IMR-90 (cell line): ENCODE measurements at regions not wholly inside any gene's neighbourhood (a gene's known extent, or its start where the extent isn't known, plus 50 kb on each side); places are given as distances from the start of the nearest gene placed in this dataset.

ENCODE experiments used
- ATAC-seq: fragments of 200-7000 bp; cut with Tn5 transposase; 2 replicates; pipeline ENCODE4 v1.9.1; 2020; ENCODE audit warnings: low read depth, mild to moderate bottlenecking, moderate library complexity
- BruUV-seq: library from RNA; stranded (reverse); fragments of 400-500 nt; replicated peaks from 2 replicates; lab custom pipeline; 2021; lab: Mats Ljungman, UMichigan
- CTCF ChIA-PET: fragments of 300-600 bp; formaldehyde crosslinking; extraction: SDS; loops from one replicate; lab custom pipeline; 2021; ENCODE audit warnings: antibody characterized with exemption; lab: Yijun Ruan, JAX
- POLR2A ChIA-PET: fragments of 300-600 bp; sonication (Branson Sonifier 250); formaldehyde crosslinking; loops from one replicate; lab custom pipeline; 2022; ENCODE audit warnings: antibody characterized with exemption; ENCODE audit not compliant: unreplicated experiment; lab: Charles Lee
- DNase-seq: peaks from one replicate; pipeline ENCODE4 v3.0.0; 2013
- H2AFZ ChIP-seq: replicated peaks from 2 replicates; pipeline ENCODE3; 2013; ENCODE audit warnings: low read length, mild to moderate bottlenecking; ENCODE audit not compliant: poor library complexity
- H2AK5ac ChIP-seq: 2 replicates; pipeline ENCODE4 v1.6.1; 2013; ENCODE audit warnings: low read depth, low read length, inconsistent platforms
- H2AK9ac ChIP-seq: replicated peaks from 2 replicates; pipeline ENCODE3; 2013; ENCODE audit warnings: mild to moderate bottlenecking, low read depth, low read length, moderate library complexity; ENCODE audit not compliant: poor library complexity
- H2BK120ac ChIP-seq: 2 replicates; pipeline ENCODE4 v1.6.1; 2013; ENCODE audit warnings: low read depth, low read length, inconsistent platforms
- H2BK15ac ChIP-seq: 3 replicates; pipeline ENCODE4 v1.6.1; 2013; ENCODE audit warnings: low read depth, low read length, inconsistent platforms
- H2BK20ac ChIP-seq: 2 replicates; pipeline ENCODE4 v1.6.1; 2013; ENCODE audit warnings: low read depth, mild to moderate bottlenecking, inconsistent platforms, low read length, moderate library complexity
- H2BK5ac ChIP-seq: 2 replicates; pipeline ENCODE4 v1.6.1; 2013; ENCODE audit warnings: mild to moderate bottlenecking, low read depth, low read length, inconsistent platforms; ENCODE audit not compliant: poor library complexity, severe bottlenecking
- H3K14ac ChIP-seq: replicated peaks from 2 replicates; pipeline ENCODE4 v1.6.1; 2013; ENCODE audit warnings: low read depth, low read length, inconsistent platforms
- H3K18ac ChIP-seq: 2 replicates; pipeline ENCODE4 v1.6.1; 2013; ENCODE audit warnings: low read depth, low read length, control low read depth
- H3K23ac ChIP-seq: 2 replicates; pipeline ENCODE4 v1.6.1; 2013; ENCODE audit warnings: low read depth, low read length, inconsistent platforms
- H3K27ac ChIP-seq: 2 replicates; pipeline ENCODE4 v1.5.1; 2013; ENCODE audit warnings: mild to moderate bottlenecking, control low read depth, low read length; ENCODE audit not compliant: insufficient read depth
- H3K27me3 ChIP-seq: 2 replicates; pipeline ENCODE4 v1.6.1; 2013; ENCODE audit warnings: low read length; ENCODE audit not compliant: control insufficient read depth, insufficient read depth
- H3K36me3 ChIP-seq: 2 replicates; pipeline ENCODE4 v1.6.1; 2013; ENCODE audit warnings: low read length, mixed read lengths; ENCODE audit not compliant: control insufficient read depth, insufficient read depth
- H3K4ac ChIP-seq: 2 replicates; pipeline ENCODE4 v1.6.1; 2013; ENCODE audit warnings: low read depth, low read length, inconsistent platforms
- H3K4me1 ChIP-seq: 2 replicates; pipeline ENCODE4 v1.6.1; 2013; ENCODE audit warnings: low read length, mixed read lengths; ENCODE audit not compliant: control insufficient read depth, insufficient read depth
- H3K4me2 ChIP-seq: 2 replicates; pipeline ENCODE4 v1.6.1; 2013; ENCODE audit warnings: low read depth, mild to moderate bottlenecking, control low read depth, low read length, moderate library complexity
- H3K4me3 ChIP-seq: 2 replicates; pipeline ENCODE4 v1.5.1; 2013; ENCODE audit warnings: low read depth, mild to moderate bottlenecking, control low read depth, low read length, moderate library complexity; ENCODE audit not compliant: insufficient read depth
- H3K56ac ChIP-seq: 2 replicates; pipeline ENCODE4 v1.6.1; 2013; ENCODE audit warnings: low read length, inconsistent platforms; ENCODE audit not compliant: insufficient read depth; ENCODE audit errors: extremely low read depth
- H3K79me1 ChIP-seq, 2 experiments: 2 replicates each; pipeline ENCODE4 v1.6.1; 2013; ENCODE audit warnings: low read length in 2 of 2, inconsistent platforms in 1 of 2, low read depth in 1 of 2
- H3K9ac ChIP-seq: 2 replicates; pipeline ENCODE4 v1.6.1; 2013; ENCODE audit warnings: low read depth, low read length, control low read depth
- H3K9me1 ChIP-seq: 2 replicates; pipeline ENCODE4 v1.6.1; 2013; ENCODE audit warnings: low read length, inconsistent platforms; ENCODE audit not compliant: insufficient read depth
- H3K9me3 ChIP-seq: 2 replicates; pipeline ENCODE4 v1.6.1; 2013; ENCODE audit warnings: low read length; ENCODE audit not compliant: control insufficient read depth, insufficient read depth
- H4K20me1 ChIP-seq: 2 replicates; pipeline ENCODE4 v1.6.1; 2013; ENCODE audit warnings: low read length, inconsistent platforms; ENCODE audit not compliant: insufficient read depth
- H4K5ac ChIP-seq: 2 replicates; pipeline ENCODE4 v1.6.1; 2013; ENCODE audit warnings: mild to moderate bottlenecking, low read depth, low read length, control low read depth
- H4K8ac ChIP-seq, 2 experiments: 2 replicates each; pipeline ENCODE4 v1.6.1; 2013; ENCODE audit warnings: low read depth in 2 of 2, low read length in 2 of 2, control low read depth in 1 of 2, inconsistent platforms in 1 of 2
- H4K91ac ChIP-seq: 2 replicates; pipeline ENCODE4 v1.6.1; 2013; ENCODE audit warnings: low read depth, low read length, inconsistent platforms; ENCODE audit not compliant: insufficient read depth
- BHLHE40 ChIP-seq: fragments of 150-350 bp; IDR thresholded peaks from 2 replicates; pipeline ENCODE4 v1.6.1; 2016; ENCODE audit warnings: mild to moderate bottlenecking, low read depth, low read length
- CEBPB ChIP-seq: IDR thresholded peaks from 2 replicates; pipeline ENCODE4 v1.6.1; 2012; ENCODE audit warnings: low read depth, low read length, improper control_type of control experiment
- CHD1 ChIP-seq: IDR thresholded peaks from 2 replicates; pipeline ENCODE4 v1.6.1; 2012; ENCODE audit warnings: low read depth, low read length, improper control_type of control experiment
- CTCF ChIP-seq: conservative IDR thresholded peaks from 2 replicates; pipeline ENCODE4 v1.5.1; 2012; ENCODE audit warnings: mild to moderate bottlenecking, low read depth, low read length, improper control_type of control experiment
- ELK1 ChIP-seq: fragments of 150-350 bp; IDR thresholded peaks from 2 replicates; pipeline ENCODE4 v1.6.1; 2016; ENCODE audit warnings: low read depth, mild to moderate bottlenecking, low read length, moderate library complexity, borderline replicate concordance
- FOS ChIP-seq: fragments of 150-350 bp; IDR thresholded peaks from 2 replicates; pipeline ENCODE4 v1.6.1; 2016; ENCODE audit warnings: low read depth, low read length
- MAFK ChIP-seq: IDR thresholded peaks from 2 replicates; pipeline ENCODE4 v1.6.1; 2012; ENCODE audit warnings: low read depth, low read length, improper control_type of control experiment
- MAZ ChIP-seq: IDR thresholded peaks from 2 replicates; pipeline ENCODE4 v1.6.1; 2012; ENCODE audit warnings: low read depth, mild to moderate bottlenecking, low read length, improper control_type of control experiment, moderate library complexity, borderline replicate concordance
- MXI1 ChIP-seq: IDR thresholded peaks from 2 replicates; pipeline ENCODE4 v1.6.1; 2012; ENCODE audit warnings: low read depth, mild to moderate bottlenecking, low read length, moderate library complexity, borderline replicate concordance
- NFE2L2 ChIP-seq: fragments of 150-350 bp; IDR thresholded peaks from 2 replicates; pipeline ENCODE4 v1.6.1; 2016; ENCODE audit warnings: low read depth, mild to moderate bottlenecking, low read length
- POLR2A ChIP-seq: IDR thresholded peaks from 2 replicates; pipeline ENCODE4 v1.6.1; 2012; ENCODE audit warnings: mild to moderate bottlenecking, low read depth, low read length
- RAD21 ChIP-seq: IDR thresholded peaks from 2 replicates; pipeline ENCODE4 v1.6.1; 2012; ENCODE audit warnings: low read length, improper control_type of control experiment
- RCOR1 ChIP-seq: IDR thresholded peaks from 2 replicates; pipeline ENCODE4 v1.6.1; 2012; ENCODE audit warnings: mild to moderate bottlenecking, low read length, improper control_type of control experiment; ENCODE audit not compliant: insufficient replicate concordance
- RFX5 ChIP-seq: IDR thresholded peaks from 2 replicates; pipeline ENCODE4 v1.8.0; 2012; ENCODE audit warnings: low read depth, mild to moderate bottlenecking, low read length, moderate library complexity
- SMC3 ChIP-seq: fragments of 150-350 bp; IDR thresholded peaks from 2 replicates; pipeline ENCODE4 v1.6.1; 2016; ENCODE audit warnings: low read depth, mild to moderate bottlenecking, antibody characterized with exemption, low read length, moderate library complexity
- USF2 ChIP-seq: fragments of 150-350 bp; IDR thresholded peaks from 2 replicates; pipeline ENCODE4 v1.6.1; 2017; ENCODE audit warnings: mild to moderate bottlenecking, antibody characterized with exemption, low read length, low read depth
- WGBS, 2 experiments: methylation state at CpG; one replicate each; pipeline versions ENCODE4 v1.1.5 to v1.1.7; 2013; ENCODE audit warnings: missing lambda C conversion rate in 2 of 2; ENCODE audit not compliant: insufficient read length in 1 of 2; ENCODE audit errors: extremely low coverage in 2 of 2; 5-methylcytosine and 5-hydroxymethylcytosine counted together
- dilution Hi-C: fragments of 300-500 bp; cut with HindIII; formaldehyde crosslinking; loops from one replicate; pipeline ENCODE4 v1.14.3; 2018; ENCODE audit warnings: low sequenced_read_pairs; ENCODE audit not compliant: unreplicated experiment
- in situ Hi-C: fragments of 300-500 bp; cut with MboI; formaldehyde crosslinking; loops from 3 replicates; pipeline ENCODE4 v1.14.3; 2019; ENCODE audit warnings: low sequenced_read_pairs, inconsistent platforms, mixed read lengths
- intact Hi-C: fragments of 100-400 bp; cut with micrococcal nuclease; formaldehyde crosslinking; loops from 2 replicates; pipeline ENCODE4 v1.10.0; 2022

GRCh38 chr16:10312008-10312407 lies 73.9 kb upstream of the ATF7IP2 start:
- no peak overlapping the region for H3K18ac ChIP-seq
- no peak overlapping the region for H3K23ac ChIP-seq
- H4K20me1 ChIP-seq = no peaks in the 10 kb centered on the region
- no peaks in the 10 kb centered on the region for H3K79me1 ChIP-seq
- TF ChIP-seq POLR2A = no peak
- no peak for TF ChIP-seq MAFK
- no peak for TF ChIP-seq BHLHE40
- no peak for TF ChIP-seq NFE2L2
- TF ChIP-seq RFX5 = no peak
- no peak for TF ChIP-seq RCOR1
- no peak for TF ChIP-seq SMC3
- TF ChIP-seq USF2 = no peak
- no peak for TF ChIP-seq CHD1
- TF ChIP-seq MAZ = no peak
- TF ChIP-seq CTCF = no peak
- no peak for TF ChIP-seq ELK1
- no peak for TF ChIP-seq FOS
- TF ChIP-seq MXI1 = no peak
- no peak for TF ChIP-seq CEBPB
- TF ChIP-seq RAD21 = no peak
- no peak for ATAC-seq
- CTCF ChIA-PET = no interaction called here
- no peak overlapping the region for H3K27ac ChIP-seq
- no peaks in the 10 kb centered on the region for H3K36me3 ChIP-seq
- BruUV-seq = no TSS peak
- no peak overlapping the region for H3K4me2 ChIP-seq
- no peak overlapping the region for H2BK20ac ChIP-seq
- no peaks in the 10 kb centered on the region for H3K9me3 ChIP-seq
- POLR2A ChIA-PET = no interaction called here
- no peak overlapping the region for H2BK15ac ChIP-seq
- no peak overlapping the region for H3K9ac ChIP-seq
- no peak overlapping the region for H2AFZ ChIP-seq
- intact Hi-C loops = no loop called here
- dilution Hi-C loops = no loop called here
- no peaks in the 10 kb centered on the region for H3K9me1 ChIP-seq
- no peak overlapping the region for H4K5ac ChIP-seq
- in situ Hi-C loops = no loop called here
- H3K4ac ChIP-seq = no peak overlapping the region
- H3K56ac ChIP-seq = no peak overlapping the region
- no peak overlapping the region for H4K91ac ChIP-seq
- no peak for DNase-seq
- WGBS, 2 experiments = 6% methylated on average over 3 of the region's 5 CpGs; no CpG with 5 or more reads in 1 of the 2 experiments
- no peak overlapping the region for H4K8ac ChIP-seq
- H3K4me3 ChIP-seq = no peak overlapping the region
- H3K27me3 ChIP-seq = no peaks in the 10 kb centered on the region
- H2BK120ac ChIP-seq = no peak overlapping the region
- no peak overlapping the region for H2AK9ac ChIP-seq
- H2AK5ac ChIP-seq = no peak overlapping the region
- H3K4me1 ChIP-seq = no peaks in the 10 kb centered on the region
- no peak overlapping the region for H3K14ac ChIP-seq
- H2BK5ac ChIP-seq = no peak overlapping the region
